ENCODE measurements at regions not wholly inside any gene's neighbourhood (a gene's known extent, or its start where the extent isn't known, plus 50 kb on each side); places are given as distances from the start of the nearest gene placed in this dataset.

DNA sequence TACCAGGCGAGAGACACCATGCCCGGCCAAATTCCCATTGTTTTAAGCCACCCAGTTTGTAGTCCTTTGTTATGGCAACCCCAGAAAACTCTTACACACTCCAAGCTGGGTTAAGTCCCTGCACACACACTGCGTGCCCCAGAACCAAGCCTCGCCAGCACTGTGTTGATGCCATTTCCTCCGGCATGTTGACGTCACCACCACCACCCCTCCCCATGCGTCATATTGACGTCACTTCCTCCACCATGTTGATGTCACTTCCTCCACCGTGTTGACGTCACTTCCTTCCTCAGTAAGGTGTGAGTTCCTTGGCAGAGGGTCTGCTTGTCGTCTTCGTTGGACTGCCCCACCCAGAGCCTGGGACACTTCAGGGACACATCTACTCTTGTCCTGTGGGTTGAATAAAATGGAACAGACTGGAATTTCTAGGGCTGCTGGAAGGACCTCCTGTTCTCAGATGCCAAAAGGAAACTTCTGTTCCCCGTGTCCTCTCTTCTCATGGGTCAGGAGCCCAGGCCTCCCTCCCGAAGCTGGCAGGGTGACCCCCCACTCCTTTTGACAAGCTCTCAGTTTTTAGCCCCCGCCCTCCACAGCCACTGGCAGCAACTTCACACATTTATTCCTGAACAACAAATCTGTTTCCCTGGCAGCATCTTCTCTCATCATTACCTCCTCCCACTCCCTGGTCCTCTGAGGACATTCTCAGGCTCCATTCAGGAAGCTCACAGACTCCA lies 643.3 kb downstream of the NPHP4 start:
- TF ChIP-seq, protein P1, sequence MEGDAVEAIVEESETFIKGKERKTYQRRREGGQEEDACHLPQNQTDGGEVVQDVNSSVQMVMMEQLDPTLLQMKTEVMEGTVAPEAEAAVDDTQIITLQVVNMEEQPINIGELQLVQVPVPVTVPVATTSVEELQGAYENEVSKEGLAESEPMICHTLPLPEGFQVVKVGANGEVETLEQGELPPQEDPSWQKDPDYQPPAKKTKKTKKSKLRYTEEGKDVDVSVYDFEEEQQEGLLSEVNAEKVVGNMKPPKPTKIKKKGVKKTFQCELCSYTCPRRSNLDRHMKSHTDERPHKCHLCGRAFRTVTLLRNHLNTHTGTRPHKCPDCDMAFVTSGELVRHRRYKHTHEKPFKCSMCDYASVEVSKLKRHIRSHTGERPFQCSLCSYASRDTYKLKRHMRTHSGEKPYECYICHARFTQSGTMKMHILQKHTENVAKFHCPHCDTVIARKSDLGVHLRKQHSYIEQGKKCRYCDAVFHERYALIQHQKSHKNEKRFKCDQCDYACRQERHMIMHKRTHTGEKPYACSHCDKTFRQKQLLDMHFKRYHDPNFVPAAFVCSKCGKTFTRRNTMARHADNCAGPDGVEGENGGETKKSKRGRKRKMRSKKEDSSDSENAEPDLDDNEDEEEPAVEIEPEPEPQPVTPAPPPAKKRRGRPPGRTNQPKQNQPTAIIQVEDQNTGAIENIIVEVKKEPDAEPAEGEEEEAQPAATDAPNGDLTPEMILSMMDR (IDR thresholded peaks at IDR 0.05; ENCODE audit: low read depth, low read length, poor library complexity, severe bottlenecking): no peak
- no peak for TF ChIP-seq EZH2phosphoT487 (IDR thresholded peaks at IDR 0.05; ENCODE audit: borderline replicate concordance, low read length)

Measured in DOHH2 (cell line).